GM23338 (cell line): ENCODE measurements at regions not wholly inside any gene's neighbourhood (a gene's known extent, or its start where the extent isn't known, plus 50 kb on each side); places are given as distances from the start of the nearest gene placed in this dataset.

Experiments used
- ATAC-seq: fragments of 200-7000 bp; cut with Tn5 transposase; 3 replicates; pipeline ENCODE4 v1.9.1; 2020
- DNase-seq: peaks from one replicate; pipeline ENCODE4 v3.0.0-alpha.2; 2015; ENCODE audit warnings: low spot score
- H2AFZ ChIP-seq: fragments of 200-600 bp; sonication (generic); 2 replicates; pipeline ENCODE4 v1.8.0; 2016; ENCODE audit warnings: antibody characterized with exemption, mild to moderate bottlenecking, moderate library complexity
- H3F3A ChIP-seq: fragments of 200-600 bp; sonication (generic); replicated peaks from 2 replicates; pipeline ENCODE4 v1.8.0; 2017; ENCODE audit warnings: antibody characterized with exemption, mixed run types, low read depth
- H3K27ac ChIP-seq: fragments of 200-600 bp; sonication (generic); 2 replicates; pipeline ENCODE4 v1.6.1; 2016; ENCODE audit warnings: low read depth
- H3K27me3 ChIP-seq: fragments of 200-600 bp; sonication (generic); 2 replicates; pipeline ENCODE4 v1.8.0; 2016; ENCODE audit warnings: mild to moderate bottlenecking, mixed run types, moderate library complexity; ENCODE audit not compliant: insufficient read depth
- H3K36me3 ChIP-seq: fragments of 200-600 bp; sonication (generic); 2 replicates; pipeline ENCODE4 v1.8.0; 2016; ENCODE audit warnings: mild to moderate bottlenecking; ENCODE audit not compliant: insufficient read depth
- H3K4me1 ChIP-seq: fragments of 200-600 bp; sonication (generic); 2 replicates; pipeline ENCODE4 v1.8.0; 2016; ENCODE audit warnings: mild to moderate bottlenecking, moderate library complexity; ENCODE audit not compliant: insufficient read depth
- H3K4me2 ChIP-seq: fragments of 200-600 bp; sonication (generic); 2 replicates; pipeline ENCODE4 v1.7.1; 2017; ENCODE audit warnings: mixed run types
- H3K4me3 ChIP-seq: fragments of 200-600 bp; sonication (generic); 2 replicates; pipeline ENCODE4 v1.6.1; 2016; ENCODE audit warnings: mixed run types
- H3K79me2 ChIP-seq: fragments of 200-600 bp; sonication (generic); replicated peaks from 2 replicates; pipeline ENCODE4 v1.8.0; 2017; ENCODE audit warnings: mild to moderate bottlenecking; ENCODE audit not compliant: insufficient read depth
- H3K9me2 ChIP-seq: fragments of 200-600 bp; sonication (generic); 2 replicates; pipeline ENCODE4 v1.8.0; 2017; ENCODE audit not compliant: insufficient read depth
- H4K20me1 ChIP-seq: fragments of 200-600 bp; sonication (generic); replicated peaks from 2 replicates; pipeline ENCODE4 v1.8.0; 2017; ENCODE audit warnings: mild to moderate bottlenecking; ENCODE audit not compliant: insufficient read depth
- H3K27ac Mint-ChIP-seq: 2 replicates; pipeline ENCODE4 v1.8.0; 2020; ENCODE audit warnings: inconsistent platforms, mild to moderate bottlenecking, moderate library complexity, mixed read lengths
- H3K27me3 Mint-ChIP-seq: 3 replicates; pipeline ENCODE4 v1.8.0; 2022; ENCODE audit warnings: low read depth, mild to moderate bottlenecking, moderate library complexity, mixed read lengths, inconsistent platforms; ENCODE audit not compliant: insufficient read depth, poor library complexity
- H3K36me3 Mint-ChIP-seq: 3 replicates; pipeline ENCODE4 v1.8.0; 2021; ENCODE audit warnings: low read depth, mild to moderate bottlenecking, inconsistent platforms, moderate library complexity, mixed read lengths
- H3K4me1 Mint-ChIP-seq: 3 replicates; pipeline ENCODE4 v1.8.0; 2020; ENCODE audit warnings: mild to moderate bottlenecking, inconsistent platforms, mixed read lengths
- H3K4me3 Mint-ChIP-seq: 3 replicates; pipeline ENCODE4 v1.8.0; 2021; ENCODE audit warnings: moderate library complexity, mild to moderate bottlenecking, inconsistent platforms, mixed read lengths
- H3K9me3 Mint-ChIP-seq: 3 replicates; pipeline ENCODE4 v1.8.0; 2020; ENCODE audit warnings: moderate library complexity, mild to moderate bottlenecking, inconsistent platforms, mixed read lengths
- CREB1 ChIP-seq: fragments of 250-450 bp; sonication (Bioruptor Pico); IDR thresholded peaks from 2 replicates; pipeline ENCODE4 v1.5.0; 2020; ENCODE audit warnings: low read depth, mild to moderate bottlenecking, moderate library complexity
- CTCF ChIP-seq, 2 experiments: fragments of 200-600 bp in 1 of 2; sonication (generic) in 1 of 2; conservative IDR thresholded peaks; 2 replicates each; pipeline versions ENCODE4 v1.5.1 to v1.6.1; 2016 to 2017; ENCODE audit warnings: antibody characterized with exemption in 2 of 2, low read depth in 2 of 2, mild to moderate bottlenecking in 2 of 2, moderate library complexity in 1 of 2
- EZH2 ChIP-seq: fragments of 200-600 bp; sonication (generic); IDR thresholded peaks from one replicate; pipeline ENCODE4 v1.8.0; 2017; ENCODE audit warnings: antibody characterized with exemption, mild to moderate bottlenecking, low read depth; ENCODE audit not compliant: unreplicated experiment
- EZH2phosphoT487 ChIP-seq: fragments of 200-600 bp; sonication (generic); IDR thresholded peaks from one replicate; pipeline ENCODE4 v1.8.1; 2018; ENCODE audit warnings: antibody characterized with exemption; ENCODE audit not compliant: unreplicated experiment
- JUNB ChIP-seq: IDR thresholded peaks from one replicate; pipeline ENCODE4 v1.6.1; 2016; ENCODE audit warnings: antibody characterized with exemption; ENCODE audit not compliant: unreplicated experiment
- NANOG ChIP-seq: IDR thresholded peaks from 2 replicates; pipeline ENCODE4 v1.6.1; 2016; ENCODE audit warnings: antibody characterized with exemption, borderline replicate concordance
- POLR2AphosphoS5 ChIP-seq: IDR thresholded peaks from 2 replicates; pipeline ENCODE4 v1.6.1; 2016; ENCODE audit warnings: antibody characterized with exemption, low read depth
- REST ChIP-seq: IDR thresholded peaks from one replicate; pipeline ENCODE4 v1.6.1; 2018; ENCODE audit warnings: antibody characterized with exemption; ENCODE audit not compliant: unreplicated experiment
- STAT1 ChIP-seq: IDR thresholded peaks from one replicate; pipeline ENCODE4 v1.6.1; 2016; ENCODE audit warnings: antibody characterized with exemption; ENCODE audit not compliant: unreplicated experiment
- ZNF114 ChIP-seq: fragments of 250-450 bp; sonication (Bioruptor Pico); IDR thresholded peaks from 2 replicates; pipeline ENCODE4 v1.5.0; 2020; ENCODE audit warnings: mild to moderate bottlenecking, moderate library complexity
- ZNF331 ChIP-seq: fragments of 250-450 bp; sonication (Bioruptor Pico); IDR thresholded peaks from 2 replicates; pipeline ENCODE4 v1.5.0; 2020; ENCODE audit warnings: low read depth, mild to moderate bottlenecking, moderate library complexity
- TF ChIP-seq, protein P1 (sequence below): IDR thresholded peaks from 2 replicates; pipeline ENCODE4 v1.6.1; 2016; ENCODE audit warnings: antibody characterized with exemption
- TF ChIP-seq, protein P2 (sequence below): fragments of 250-450 bp; sonication (Bioruptor Pico); IDR thresholded peaks from 2 replicates; pipeline ENCODE4 v1.5.0; 2020; ENCODE audit warnings: mild to moderate bottlenecking, moderate library complexity

DNA sequence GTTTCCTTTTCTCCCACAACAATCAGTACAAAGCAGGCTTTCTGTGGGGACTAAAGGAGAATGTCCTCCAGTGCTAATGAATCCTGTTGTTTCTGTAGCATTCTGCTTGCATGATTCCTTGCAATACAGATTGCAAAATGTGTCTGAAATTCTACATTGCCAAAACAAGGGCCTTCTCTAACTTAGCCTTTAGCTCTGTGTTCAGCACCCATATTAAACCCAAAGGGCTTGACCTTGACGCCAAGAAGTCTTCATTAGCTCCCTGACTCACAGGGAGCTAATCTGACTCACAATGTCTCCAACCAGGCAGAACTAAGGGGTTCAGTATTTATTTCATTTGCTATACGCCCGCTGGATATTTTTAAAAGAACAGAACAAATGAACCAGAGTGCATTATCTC is 241.4 kb upstream of the CLNK start:
- H3K4me1 ChIP-seq = peaks cover 4% of the 10 kb centered on the region; the same call in 1 of the 2 replicates
- H3F3A ChIP-seq = no peaks in the 10 kb centered on the region
- no peak overlapping the region for H3K4me3 ChIP-seq
- no peaks in the 10 kb centered on the region; the same call in 1 of the 2 replicates for H3K9me2 ChIP-seq
- ATAC-seq = no peak
- no peaks in the 10 kb centered on the region for H3K79me2 ChIP-seq
- H3K36me3 ChIP-seq = no peaks in the 10 kb centered on the region
- H4K20me1 ChIP-seq = no peaks in the 10 kb centered on the region
- H2AFZ ChIP-seq = no peak overlapping the region
- no peak for TF ChIP-seq POLR2AphosphoS5
- no peak for TF ChIP-seq ZNF114 (CRISPR knock-in tag)
- no peak for TF ChIP-seq ZNF331 (CRISPR knock-in tag)
- TF ChIP-seq NANOG = no peak
- no peak for TF ChIP-seq CREB1 (CRISPR knock-in tag)
- TF ChIP-seq JUNB = no peak
- TF ChIP-seq, protein P1, sequence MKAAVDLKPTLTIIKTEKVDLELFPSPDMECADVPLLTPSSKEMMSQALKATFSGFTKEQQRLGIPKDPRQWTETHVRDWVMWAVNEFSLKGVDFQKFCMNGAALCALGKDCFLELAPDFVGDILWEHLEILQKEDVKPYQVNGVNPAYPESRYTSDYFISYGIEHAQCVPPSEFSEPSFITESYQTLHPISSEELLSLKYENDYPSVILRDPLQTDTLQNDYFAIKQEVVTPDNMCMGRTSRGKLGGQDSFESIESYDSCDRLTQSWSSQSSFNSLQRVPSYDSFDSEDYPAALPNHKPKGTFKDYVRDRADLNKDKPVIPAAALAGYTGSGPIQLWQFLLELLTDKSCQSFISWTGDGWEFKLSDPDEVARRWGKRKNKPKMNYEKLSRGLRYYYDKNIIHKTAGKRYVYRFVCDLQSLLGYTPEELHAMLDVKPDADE = no peak
- TF ChIP-seq CTCF (conservative IDR thresholded peaks at IDR 0.05; ENCODE audit: low read depth in 2 of 2) = no peak
- no peak for TF ChIP-seq EZH2phosphoT487
- no peak for TF ChIP-seq REST
- TF ChIP-seq, protein P2, sequence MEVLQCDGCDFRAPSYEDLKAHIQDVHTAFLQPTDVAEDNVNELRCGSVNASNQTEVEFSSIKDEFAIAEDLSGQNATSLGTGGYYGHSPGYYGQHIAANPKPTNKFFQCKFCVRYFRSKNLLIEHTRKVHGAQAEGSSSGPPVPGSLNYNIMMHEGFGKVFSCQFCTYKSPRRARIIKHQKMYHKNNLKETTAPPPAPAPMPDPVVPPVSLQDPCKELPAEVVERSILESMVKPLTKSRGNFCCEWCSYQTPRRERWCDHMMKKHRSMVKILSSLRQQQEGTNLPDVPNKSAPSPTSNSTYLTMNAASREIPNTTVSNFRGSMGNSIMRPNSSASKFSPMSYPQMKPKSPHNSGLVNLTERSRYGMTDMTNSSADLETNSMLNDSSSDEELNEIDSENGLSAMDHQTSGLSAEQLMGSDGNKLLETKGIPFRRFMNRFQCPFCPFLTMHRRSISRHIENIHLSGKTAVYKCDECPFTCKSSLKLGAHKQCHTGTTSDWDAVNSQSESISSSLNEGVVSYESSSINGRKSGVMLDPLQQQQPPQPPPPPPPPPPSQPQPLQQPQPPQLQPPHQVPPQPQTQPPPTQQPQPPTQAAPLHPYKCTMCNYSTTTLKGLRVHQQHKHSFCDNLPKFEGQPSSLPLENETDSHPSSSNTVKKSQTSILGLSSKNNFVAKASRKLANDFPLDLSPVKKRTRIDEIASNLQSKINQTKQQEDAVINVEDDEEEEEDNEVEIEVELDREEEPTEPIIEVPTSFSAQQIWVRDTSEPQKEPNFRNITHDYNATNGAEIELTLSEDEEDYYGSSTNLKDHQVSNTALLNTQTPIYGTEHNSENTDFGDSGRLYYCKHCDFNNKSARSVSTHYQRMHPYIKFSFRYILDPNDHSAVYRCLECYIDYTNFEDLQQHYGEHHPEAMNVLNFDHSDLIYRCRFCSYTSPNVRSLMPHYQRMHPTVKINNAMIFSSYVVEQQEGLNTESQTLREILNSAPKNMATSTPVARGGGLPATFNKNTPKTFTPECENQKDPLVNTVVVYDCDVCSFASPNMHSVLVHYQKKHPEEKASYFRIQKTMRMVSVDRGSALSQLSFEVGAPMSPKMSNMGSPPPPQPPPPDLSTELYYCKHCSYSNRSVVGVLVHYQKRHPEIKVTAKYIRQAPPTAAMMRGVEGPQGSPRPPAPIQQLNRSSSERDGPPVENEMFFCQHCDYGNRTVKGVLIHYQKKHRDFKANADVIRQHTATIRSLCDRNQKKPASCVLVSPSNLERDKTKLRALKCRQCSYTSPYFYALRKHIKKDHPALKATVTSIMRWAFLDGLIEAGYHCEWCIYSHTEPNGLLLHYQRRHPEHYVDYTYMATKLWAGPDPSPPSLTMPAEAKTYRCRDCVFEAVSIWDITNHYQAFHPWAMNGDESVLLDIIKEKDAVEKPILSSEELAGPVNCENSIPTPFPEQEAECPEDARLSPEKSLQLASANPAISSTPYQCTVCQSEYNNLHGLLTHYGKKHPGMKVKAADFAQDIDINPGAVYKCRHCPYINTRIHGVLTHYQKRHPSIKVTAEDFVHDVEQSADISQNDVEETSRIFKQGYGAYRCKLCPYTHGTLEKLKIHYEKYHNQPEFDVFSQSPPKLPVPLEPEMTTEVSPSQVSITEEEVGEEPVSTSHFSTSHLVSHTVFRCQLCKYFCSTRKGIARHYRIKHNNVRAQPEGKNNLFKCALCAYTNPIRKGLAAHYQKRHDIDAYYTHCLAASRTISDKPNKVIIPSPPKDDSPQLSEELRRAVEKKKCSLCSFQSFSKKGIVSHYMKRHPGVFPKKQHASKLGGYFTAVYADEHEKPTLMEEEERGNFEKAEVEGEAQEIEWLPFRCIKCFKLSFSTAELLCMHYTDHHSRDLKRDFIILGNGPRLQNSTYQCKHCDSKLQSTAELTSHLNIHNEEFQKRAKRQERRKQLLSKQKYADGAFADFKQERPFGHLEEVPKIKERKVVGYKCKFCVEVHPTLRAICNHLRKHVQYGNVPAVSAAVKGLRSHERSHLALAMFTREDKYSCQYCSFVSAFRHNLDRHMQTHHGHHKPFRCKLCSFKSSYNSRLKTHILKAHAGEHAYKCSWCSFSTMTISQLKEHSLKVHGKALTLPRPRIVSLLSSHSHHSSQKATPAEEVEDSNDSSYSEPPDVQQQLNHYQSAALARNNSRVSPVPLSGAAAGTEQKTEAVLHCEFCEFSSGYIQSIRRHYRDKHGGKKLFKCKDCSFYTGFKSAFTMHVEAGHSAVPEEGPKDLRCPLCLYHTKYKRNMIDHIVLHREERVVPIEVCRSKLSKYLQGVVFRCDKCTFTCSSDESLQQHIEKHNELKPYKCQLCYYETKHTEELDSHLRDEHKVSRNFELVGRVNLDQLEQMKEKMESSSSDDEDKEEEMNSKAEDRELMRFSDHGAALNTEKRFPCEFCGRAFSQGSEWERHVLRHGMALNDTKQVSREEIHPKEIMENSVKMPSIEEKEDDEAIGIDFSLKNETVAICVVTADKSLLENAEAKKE (CRISPR knock-in tag) = no peak
- no peak for TF ChIP-seq STAT1
- no peak for TF ChIP-seq EZH2
- H3K27me3 Mint-ChIP-seq = peaks cover 4% of the 10 kb centered on the region
- H3K4me2 ChIP-seq = no peak overlapping the region
- H3K27ac Mint-ChIP-seq = no peak overlapping the region
- no peak overlapping the region for H3K4me3 Mint-ChIP-seq
- no peaks in the 10 kb centered on the region for H3K9me3 Mint-ChIP-seq
- H3K27me3 ChIP-seq = no peaks in the 10 kb centered on the region
- DNase-seq = no peak
- H3K4me1 Mint-ChIP-seq = peaks cover 15% of the 10 kb centered on the region
- H3K27ac ChIP-seq = no peak overlapping the region
- no peaks in the 10 kb centered on the region for H3K36me3 Mint-ChIP-seq
